ENCODE measurements at regions not wholly inside any gene's neighbourhood (a gene's known extent, or its start where the extent isn't known, plus 50 kb on each side); places are given as distances from the start of the nearest gene placed in this dataset. TPM values are rescaled to one million over a fixed set of nuclear protein-coding genes. Genes with fewer than 3 reads are reported as not detected.
"Not testable (repeated sequence)": the region's sequence is repeated elsewhere in the genome, so short reads cannot be mapped to it uniquely, and the experiment has no call there.

- H3K4me1 ChIP-seq (ENCODE audit: low read length); H3K4me3 ChIP-seq (ENCODE audit: low read length); DNase-seq; H3K27me3 ChIP-seq (ENCODE audit: low read length); H3K9me2 ChIP-seq (replicated peaks; ENCODE audit: insufficient read depth, low read length); H3K4me2 ChIP-seq (ENCODE audit: low read depth, low read length, poor library complexity, severe bottlenecking); H2AFZ ChIP-seq (ENCODE audit: low read length); H3K27ac ChIP-seq (ENCODE audit: low read length); H3K9ac ChIP-seq (ENCODE audit: low read length); H3K79me2 ChIP-seq (ENCODE audit: low read length); H4K20me1 ChIP-seq (ENCODE audit: insufficient read depth, low read depth, low read length); H3K36me3 ChIP-seq (ENCODE audit: insufficient read depth, low read length); H3K9me3 ChIP-seq (ENCODE audit: low read length): not testable (repeated sequence)
These were observed 56.2 kb upstream of the ZSCAN2 start for GRCh38 chr15:84544586-84544985.

- not testable (repeated sequence) for H4K20me1 ChIP-seq (ENCODE audit: insufficient read depth, low read depth, low read length); H3K4me1 ChIP-seq (ENCODE audit: low read length); H3K4me3 ChIP-seq (ENCODE audit: low read length); H3K9ac ChIP-seq (ENCODE audit: low read length); H3K4me2 ChIP-seq (ENCODE audit: low read depth, low read length, poor library complexity, severe bottlenecking); H3K36me3 ChIP-seq (ENCODE audit: insufficient read depth, low read length); H3K27ac ChIP-seq (ENCODE audit: low read length); H3K9me3 ChIP-seq (ENCODE audit: low read length); DNase-seq; H3K9me2 ChIP-seq (replicated peaks; ENCODE audit: insufficient read depth, low read length); H3K27me3 ChIP-seq (ENCODE audit: low read length); H2AFZ ChIP-seq (ENCODE audit: low read length); H3K79me2 ChIP-seq (ENCODE audit: low read length)
These were observed 53.7 kb upstream of the ZSCAN2 start for GRCh38 chr15:84547150-84547549.

GRCh38 chr15:84550503-84550902 lies 50.3 kb upstream of the ZSCAN2 start:
- not testable (repeated sequence) for H3K4me3 ChIP-seq (ENCODE audit: low read length); H3K36me3 ChIP-seq (ENCODE audit: insufficient read depth, low read length); DNase-seq; H2AFZ ChIP-seq (ENCODE audit: low read length); H3K27ac ChIP-seq (ENCODE audit: low read length); H4K20me1 ChIP-seq (ENCODE audit: insufficient read depth, low read depth, low read length); H3K4me1 ChIP-seq (ENCODE audit: low read length); H3K27me3 ChIP-seq (ENCODE audit: low read length); H3K4me2 ChIP-seq (ENCODE audit: low read depth, low read length, poor library complexity, severe bottlenecking); H3K9me2 ChIP-seq (replicated peaks; ENCODE audit: insufficient read depth, low read length); H3K9me3 ChIP-seq (ENCODE audit: low read length); H3K79me2 ChIP-seq (ENCODE audit: low read length); H3K9ac ChIP-seq (ENCODE audit: low read length)

Small RNAs in the stretch of these regions (small RNA-seq; reads per million reads assigned to genes)
- gene AC048382.3, result not detected
- not detected for gene CSPG4P5
- gene RF00017, result not detected
- not detected for gene RN7SL417P

Measured in Karpas-422 (cell line).